T47D (cell line): ENCODE measurements at regions not wholly inside any gene's neighbourhood (a gene's known extent, or its start where the extent isn't known, plus 50 kb on each side); places are given as distances from the start of the nearest gene placed in this dataset.

Source experiments
- DNase-seq, 2 experiments: peaks; one replicate each; pipeline versions ENCODE4 v3.0.0 to v3.0.0-alpha.2; 2011 to 2012; ENCODE audit warnings: low read depth in 1 of 2, low spot score in 1 of 2
- JUND ChIP-seq: IDR thresholded peaks from 2 replicates; pipeline ENCODE4 v1.6.1; 2012; ENCODE audit warnings: low read depth
- in situ Hi-C: cut with HindIII; loops from 2 replicates; pipeline ENCODE4 v1.10.0; 2016; ENCODE audit warnings: low sequenced_read_pairs, low pct_unique_long_range_greater_than_20kb

GRCh38 chr15:98358971-98359370 is 289.4 kb upstream of the IGF1R start:
- DNase-seq, result no peak
- in situ Hi-C loops, result no loop called here
- TF ChIP-seq JUND, result no peak

- no peak for TF ChIP-seq JUND
- in situ Hi-C loops, result no loop called here
- no peak for DNase-seq
Measured at GRCh38 chr15:98363416-98363815, 284.9 kb upstream of the IGF1R start.

- no peak for TF ChIP-seq JUND
- in situ Hi-C loops, result no loop called here
- DNase-seq, result no peak
Measured at GRCh38 chr15:98363955-98364354, 284.4 kb upstream of the IGF1R start.

- DNase-seq, result no peak
- in situ Hi-C loops, result no loop called here
- TF ChIP-seq JUND, result no peak
Measured at GRCh38 chr15:98369081-98369716, 279.1 kb upstream of the IGF1R start.

- in situ Hi-C loops, result no loop called here
- TF ChIP-seq JUND, result no peak
- no peak for DNase-seq
Measured at GRCh38 chr15:98375513-98376340, 272.6 kb upstream of the IGF1R start.

GRCh38 chr15:98380721-98381120 is 267.6 kb upstream of the IGF1R start:
- TF ChIP-seq JUND, result no peak
- in situ Hi-C loops, result no loop called here
- DNase-seq, result no peak

- in situ Hi-C loops, result no loop called here
- TF ChIP-seq JUND, result no peak
- no peak for DNase-seq
Measured at GRCh38 chr15:98381446-98381845, 266.9 kb upstream of the IGF1R start.

GRCh38 chr15:98382139-98382538 is 266.2 kb upstream of the IGF1R start:
- no peak for DNase-seq
- in situ Hi-C loops, result no loop called here
- no peak for TF ChIP-seq JUND

- in situ Hi-C loops, result no loop called here
- DNase-seq, result no peak
- TF ChIP-seq JUND, result no peak
Measured at GRCh38 chr15:98383571-98383970, 264.8 kb upstream of the IGF1R start.

- TF ChIP-seq JUND, result no peak
- in situ Hi-C loops, result no loop called here
- DNase-seq, result no peak
Measured at GRCh38 chr15:98384328-98385029, 263.9 kb upstream of the IGF1R start.

GRCh38 chr15:98385752-98386381 is 262.5 kb upstream of the IGF1R start:
- no peak for DNase-seq
- in situ Hi-C loops, result no loop called here
- no peak for TF ChIP-seq JUND

GRCh38 chr15:98386561-98386960 is 261.8 kb upstream of the IGF1R start:
- TF ChIP-seq JUND, result no peak
- in situ Hi-C loops, result no loop called here
- no peak for DNase-seq

GRCh38 chr15:98387866-98388265 is 260.5 kb upstream of the IGF1R start:
- in situ Hi-C loops, result no loop called here
- no peak for DNase-seq
- no peak for TF ChIP-seq JUND
